ENCODE measurements at regions not wholly inside any gene's neighbourhood (a gene's known extent, or its start where the extent isn't known, plus 50 kb on each side); places are given as distances from the start of the nearest gene placed in this dataset.

DNA sequence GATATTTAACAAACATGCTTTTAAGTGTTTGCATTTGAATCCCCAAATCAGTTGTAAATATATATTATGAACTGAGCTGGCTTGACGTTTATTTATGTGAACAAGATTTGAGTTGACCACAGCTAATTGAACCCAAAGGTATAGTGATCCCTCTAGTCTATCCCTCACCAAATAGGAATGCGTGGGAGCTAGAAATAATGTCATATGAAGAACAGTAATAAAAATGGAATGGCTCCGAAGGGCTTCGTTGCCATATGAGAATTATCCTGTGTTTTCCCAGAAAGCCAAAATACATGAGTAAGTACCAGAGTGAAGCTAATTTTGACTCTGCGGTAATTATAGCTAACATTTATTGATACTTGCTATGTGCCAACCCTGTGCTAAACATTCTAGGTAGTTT lies 142.7 kb downstream of the ADCYAP1 start:
- TF ChIP-seq, protein P1, sequence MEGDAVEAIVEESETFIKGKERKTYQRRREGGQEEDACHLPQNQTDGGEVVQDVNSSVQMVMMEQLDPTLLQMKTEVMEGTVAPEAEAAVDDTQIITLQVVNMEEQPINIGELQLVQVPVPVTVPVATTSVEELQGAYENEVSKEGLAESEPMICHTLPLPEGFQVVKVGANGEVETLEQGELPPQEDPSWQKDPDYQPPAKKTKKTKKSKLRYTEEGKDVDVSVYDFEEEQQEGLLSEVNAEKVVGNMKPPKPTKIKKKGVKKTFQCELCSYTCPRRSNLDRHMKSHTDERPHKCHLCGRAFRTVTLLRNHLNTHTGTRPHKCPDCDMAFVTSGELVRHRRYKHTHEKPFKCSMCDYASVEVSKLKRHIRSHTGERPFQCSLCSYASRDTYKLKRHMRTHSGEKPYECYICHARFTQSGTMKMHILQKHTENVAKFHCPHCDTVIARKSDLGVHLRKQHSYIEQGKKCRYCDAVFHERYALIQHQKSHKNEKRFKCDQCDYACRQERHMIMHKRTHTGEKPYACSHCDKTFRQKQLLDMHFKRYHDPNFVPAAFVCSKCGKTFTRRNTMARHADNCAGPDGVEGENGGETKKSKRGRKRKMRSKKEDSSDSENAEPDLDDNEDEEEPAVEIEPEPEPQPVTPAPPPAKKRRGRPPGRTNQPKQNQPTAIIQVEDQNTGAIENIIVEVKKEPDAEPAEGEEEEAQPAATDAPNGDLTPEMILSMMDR (IDR thresholded peaks at IDR 0.05) = no peak

DNA sequence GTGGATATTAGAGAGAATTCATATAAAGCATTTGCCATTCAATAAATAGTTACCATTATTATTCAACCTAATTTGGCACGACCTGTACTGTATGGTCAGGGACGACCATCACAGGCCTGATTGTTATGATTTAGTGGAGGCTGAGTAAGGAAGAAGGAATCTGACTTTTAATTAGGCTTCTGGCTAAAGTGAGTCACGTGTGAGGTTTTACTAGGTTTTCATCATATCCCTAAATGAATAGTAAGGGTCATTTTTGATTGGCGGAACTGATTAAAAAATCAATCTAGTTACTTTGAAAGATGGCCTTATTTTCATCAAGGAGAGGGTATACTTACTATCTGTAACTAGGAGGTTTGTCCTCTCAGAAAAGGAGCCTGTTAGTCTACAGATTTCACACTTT lies 143.4 kb downstream of the ADCYAP1 start:
- TF ChIP-seq, protein P1 (IDR thresholded peaks at IDR 0.05) = no peak

DNA sequence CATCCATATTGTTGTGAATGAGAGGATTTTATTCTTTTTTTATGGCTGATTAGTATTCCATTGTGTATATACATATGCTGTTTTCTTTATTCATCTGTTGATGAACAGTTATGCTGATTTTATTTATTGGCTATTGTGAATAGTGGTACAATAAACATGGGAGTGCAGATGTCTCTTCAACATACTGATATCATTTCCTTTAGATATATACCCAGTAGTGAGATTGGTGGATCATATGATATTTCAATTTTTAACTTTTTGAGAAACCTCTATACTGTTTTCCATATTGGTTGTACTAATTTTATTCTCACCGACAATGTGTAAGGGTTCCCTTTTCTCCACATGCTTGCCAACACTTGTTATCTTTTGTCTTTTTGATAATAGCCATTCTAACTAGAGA lies 144.5 kb downstream of the ADCYAP1 start:
- TF ChIP-seq, protein P1 (IDR thresholded peaks at IDR 0.05) = no peak

DNA sequence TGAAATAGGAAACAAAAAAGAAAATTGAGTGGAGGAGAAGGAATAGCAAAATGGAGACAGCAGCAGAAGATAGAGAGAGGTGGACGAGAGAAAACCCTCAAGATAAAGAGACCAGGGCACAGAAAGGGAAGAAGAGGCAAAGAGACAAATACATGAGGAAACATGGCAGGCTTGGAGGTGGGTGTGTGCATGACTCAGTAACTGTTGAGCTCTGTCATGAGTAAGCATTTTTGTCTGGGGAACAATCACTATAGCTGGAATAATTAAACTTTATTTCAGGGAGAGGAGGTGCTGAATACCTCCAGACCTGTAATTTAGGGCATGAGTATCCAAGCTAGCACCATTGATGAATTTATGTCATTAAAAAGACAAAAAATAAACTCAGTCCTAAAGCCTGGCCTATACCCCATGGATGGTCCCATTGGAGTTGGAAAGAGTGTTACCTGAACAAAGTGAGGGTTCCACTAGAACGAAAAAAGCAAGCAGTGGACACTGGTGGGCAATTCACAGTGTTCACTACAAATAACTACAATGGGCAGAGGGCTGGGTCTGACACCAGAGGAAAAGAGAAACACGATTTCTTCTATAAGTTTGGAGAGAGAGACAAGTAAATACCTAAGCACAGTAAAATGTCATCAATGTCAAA lies 145.5 kb downstream of the ADCYAP1 start:
- TF ChIP-seq, protein P1 (IDR thresholded peaks at IDR 0.05) = no peak

DNA sequence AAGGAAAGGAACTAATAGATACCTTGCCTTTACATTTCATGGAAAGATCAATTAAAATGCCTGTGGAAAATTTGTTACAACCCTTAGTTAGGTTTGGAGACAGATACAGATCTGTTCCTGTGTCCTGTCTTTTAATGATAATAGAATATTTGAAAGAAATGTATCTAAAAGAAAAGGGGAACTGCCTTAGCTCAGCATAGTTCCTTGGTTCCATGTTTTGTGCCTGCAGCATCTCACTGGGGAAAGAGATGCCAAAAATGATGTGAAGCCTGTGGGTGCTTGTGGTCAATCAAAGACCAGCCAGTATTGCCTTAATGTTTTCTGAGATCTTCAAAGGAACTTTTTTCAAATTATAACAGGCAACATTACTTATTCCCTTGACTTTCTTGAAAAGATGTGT lies 147.6 kb downstream of the ADCYAP1 start:
- TF ChIP-seq, protein P1 (IDR thresholded peaks at IDR 0.05) = no peak

DNA sequence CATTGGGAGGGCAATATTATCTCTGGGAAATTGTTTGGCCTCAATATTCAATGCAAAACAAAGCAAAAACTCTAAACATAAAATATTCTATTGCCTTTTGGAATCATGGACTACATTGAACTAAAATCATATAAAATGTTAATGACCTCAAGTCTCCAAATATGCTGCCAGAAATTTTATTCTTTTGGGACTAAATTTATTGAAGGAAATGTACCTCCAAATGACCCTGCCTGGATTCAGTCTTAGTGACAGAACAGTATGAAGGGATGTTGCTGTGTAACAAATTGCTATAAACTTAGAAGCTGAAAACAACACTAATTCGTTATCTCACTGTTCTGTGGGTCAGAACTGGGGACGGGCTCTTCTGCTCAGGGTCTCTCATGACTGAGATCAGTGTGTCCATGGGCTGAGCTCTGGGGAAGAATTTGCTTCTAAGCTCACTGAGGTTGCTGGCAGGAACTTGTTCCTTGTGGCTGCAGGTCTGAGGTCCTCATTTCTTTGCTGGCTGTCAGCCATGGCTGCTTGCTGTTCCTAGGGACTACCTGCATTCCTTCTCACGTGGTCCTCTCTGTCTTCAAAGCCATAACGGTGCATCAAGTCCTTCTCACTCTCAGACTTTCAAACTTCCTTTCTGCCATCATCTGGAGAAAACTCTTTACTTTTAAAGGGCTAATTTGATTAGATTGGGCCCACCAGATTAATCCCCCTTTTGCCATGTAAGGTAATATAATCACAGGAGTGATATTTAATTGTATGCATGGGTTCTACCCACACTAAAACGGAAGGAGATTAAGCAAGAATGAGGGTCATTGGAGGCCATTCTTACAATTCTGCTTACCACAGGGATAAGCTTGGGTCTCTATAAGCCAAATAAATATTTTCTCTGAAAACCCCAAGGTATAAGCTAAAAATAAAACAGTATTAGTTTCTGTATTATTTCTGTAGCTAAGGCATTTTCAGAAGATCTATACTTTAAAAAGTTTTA lies 149.0 kb downstream of the ADCYAP1 start:
- TF ChIP-seq, protein P1 (IDR thresholded peaks at IDR 0.05) = no peak

DNA sequence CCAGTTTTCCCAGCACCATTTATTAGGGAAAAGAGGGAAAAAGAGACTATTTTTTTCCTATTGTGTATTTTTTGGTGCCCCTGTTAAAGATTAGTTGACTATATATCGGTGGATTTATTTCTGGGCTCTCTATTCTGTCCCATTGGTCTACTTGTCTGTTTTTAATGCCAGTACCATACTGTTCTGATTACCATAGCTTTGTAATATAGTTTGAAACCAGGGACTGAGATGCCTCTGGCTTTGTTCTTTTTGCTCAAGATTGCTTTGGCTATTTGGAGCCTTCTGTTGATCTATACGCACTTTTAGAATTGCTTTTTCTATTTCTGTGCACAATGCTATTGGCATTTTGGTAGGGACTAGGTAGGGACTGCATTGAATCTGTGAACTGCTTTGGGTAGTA lies 151.7 kb downstream of the ADCYAP1 start:
- TF ChIP-seq, protein P1 (IDR thresholded peaks at IDR 0.05) = no peak

All from LNCAP (cell line).